SK-N-SH treated with all-trans-retinoic acid at 6 μM for 48 hours (cell line): ENCODE measurements at regions not wholly inside any gene's neighbourhood (a gene's known extent, or its start where the extent isn't known, plus 50 kb on each side); places are given as distances from the start of the nearest gene placed in this dataset.
"Not testable (repeated sequence)": the region's sequence is repeated elsewhere in the genome, so short reads cannot be mapped to it uniquely, and the experiment has no call there.

Experiments
- ATAC-seq: fragments of 200-7000 bp; cut with Tn5 transposase; 3 replicates; pipeline ENCODE4 v1.9.1; 2020; ENCODE audit warnings: mild to moderate bottlenecking, moderate library complexity
- ARNTL ChIP-seq: fragments of 450-650 bp; formaldehyde crosslinking; IDR thresholded peaks from 2 replicates; pipeline ENCODE4 v1.5.0; 2020; ENCODE audit warnings: low read depth, mild to moderate bottlenecking, moderate library complexity, borderline replicate concordance
- BACH2 ChIP-seq: fragments of 250-450 bp; sonication (Bioruptor Pico); IDR thresholded peaks from 2 replicates; pipeline ENCODE4 v1.9.0; 2021; ENCODE audit warnings: mild to moderate bottlenecking, borderline replicate concordance
- CSDC2 ChIP-seq: fragments of 250-450 bp; sonication (Bioruptor Pico); IDR thresholded peaks from 2 replicates; pipeline ENCODE4 v1.5.0; 2020; ENCODE audit warnings: mild to moderate bottlenecking, moderate library complexity
- CSRNP3 ChIP-seq: fragments of 250-450 bp; sonication (Bioruptor Pico); IDR thresholded peaks from 2 replicates; pipeline ENCODE4 v1.5.1; 2021; ENCODE audit warnings: mild to moderate bottlenecking, moderate library complexity
- ESRRG ChIP-seq: fragments of 250-450 bp; sonication (Bioruptor Pico); IDR thresholded peaks from 2 replicates; pipeline ENCODE4 v1.6.1; 2021; ENCODE audit warnings: mild to moderate bottlenecking
- GLIS3 ChIP-seq: fragments of 250-450 bp; sonication (Bioruptor Pico); IDR thresholded peaks from 2 replicates; pipeline ENCODE4 v1.5.0; 2020; ENCODE audit warnings: mild to moderate bottlenecking, moderate library complexity
- ISL1 ChIP-seq: fragments of 250-450 bp; sonication (Bioruptor Pico); IDR thresholded peaks from 2 replicates; pipeline ENCODE4 v2.1.2; 2022; ENCODE audit warnings: mild to moderate bottlenecking, moderate library complexity
- OSR1 ChIP-seq: fragments of 250-450 bp; sonication (Bioruptor Pico); IDR thresholded peaks from 2 replicates; pipeline ENCODE4 v1.8.0; 2022; ENCODE audit warnings: moderate library complexity, mild to moderate bottlenecking, inconsistent platforms
- PATZ1 ChIP-seq: fragments of 250-450 bp; sonication (Bioruptor Pico); IDR thresholded peaks from 2 replicates; pipeline ENCODE4 v1.8.0; 2020; ENCODE audit warnings: mild to moderate bottlenecking, moderate library complexity, borderline replicate concordance
- PPARA ChIP-seq: fragments of 250-450 bp; sonication (Bioruptor Pico); IDR thresholded peaks from 2 replicates; pipeline ENCODE4 v1.5.0; 2020; ENCODE audit warnings: mild to moderate bottlenecking, borderline replicate concordance
- RARB ChIP-seq: fragments of 250-450 bp; sonication (Bioruptor Pico); IDR thresholded peaks from 2 replicates; pipeline ENCODE4 v1.8.0; 2021; ENCODE audit warnings: mild to moderate bottlenecking, moderate library complexity
- SNAI2 ChIP-seq: fragments of 250-450 bp; sonication (Bioruptor Pico); IDR thresholded peaks from 2 replicates; pipeline ENCODE4 v1.5.0; 2020; ENCODE audit warnings: mild to moderate bottlenecking, moderate library complexity
- TCF4 ChIP-seq: fragments of 250-450 bp; sonication (Bioruptor Pico); IDR thresholded peaks from 2 replicates; pipeline ENCODE4 v1.8.0; 2021; ENCODE audit warnings: mild to moderate bottlenecking, moderate library complexity, borderline replicate concordance
- TOX ChIP-seq: fragments of 250-450 bp; sonication (Bioruptor Pico); IDR thresholded peaks from 2 replicates; pipeline ENCODE4 v1.8.0; 2021; ENCODE audit warnings: mild to moderate bottlenecking, moderate library complexity, borderline replicate concordance
- ZC3H10 ChIP-seq: fragments of 250-450 bp; sonication (Bioruptor Pico); IDR thresholded peaks from 2 replicates; pipeline ENCODE4 v1.5.1; 2021; ENCODE audit warnings: mild to moderate bottlenecking, moderate library complexity
- ZFP3 ChIP-seq: fragments of 250-450 bp; sonication (Bioruptor Pico); IDR thresholded peaks from 2 replicates; pipeline ENCODE4 v1.5.0; 2020; ENCODE audit warnings: mild to moderate bottlenecking, moderate library complexity
- ZNF565 ChIP-seq: fragments of 450-650 bp; formaldehyde crosslinking; conservative IDR thresholded peaks from 2 replicates; pipeline ENCODE4 v1.5.0; 2020; ENCODE audit warnings: low read depth, mild to moderate bottlenecking, moderate library complexity
- ZNF70 ChIP-seq: fragments of 450-650 bp; formaldehyde crosslinking; IDR thresholded peaks from 2 replicates; pipeline ENCODE4 v1.5.0; 2020; ENCODE audit warnings: mild to moderate bottlenecking, moderate library complexity
- TF ChIP-seq, protein P1 (sequence below): fragments of 250-450 bp; sonication (Bioruptor Pico); IDR thresholded peaks from 2 replicates; pipeline ENCODE4 v1.8.0; 2021; ENCODE audit warnings: low read depth, mild to moderate bottlenecking, moderate library complexity, borderline replicate concordance

DNA sequence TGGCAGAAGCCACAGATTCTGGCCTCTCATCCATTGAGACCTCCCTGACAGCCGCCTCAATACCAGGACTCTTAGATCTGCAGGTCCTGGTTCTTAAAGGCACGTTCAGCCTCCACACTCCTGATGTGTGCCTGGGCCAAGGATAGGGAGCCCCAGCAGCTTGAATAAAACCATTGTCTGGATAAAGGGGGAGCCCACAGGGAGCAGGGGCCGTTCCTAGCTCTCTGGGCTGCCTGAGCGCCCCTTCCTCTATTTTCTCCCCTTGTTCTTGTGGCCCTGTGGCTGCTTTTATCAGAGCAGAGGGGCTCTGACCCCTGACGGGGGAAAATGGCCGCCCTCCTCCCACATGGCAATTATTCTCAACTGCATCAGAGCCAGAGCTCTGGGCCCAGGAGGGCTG is 200.8 kb downstream of the HUNK start:
- no peak for ATAC-seq
- TF ChIP-seq PATZ1 (CRISPR knock-in tag) (no peak), ZNF70 (CRISPR knock-in tag) (no peak)
- TF ChIP-seq, all 23 proteins: peak for 0

- no peak for ATAC-seq
- TF ChIP-seq BACH2 (CRISPR knock-in tag) (no peak), PPARA (no peak), ISL1 (CRISPR knock-in tag) (no peak), ZFP3 (CRISPR knock-in tag) (no peak), ZNF565 (CRISPR knock-in tag) (no peak)
Measured at GRCh38 chr21:32073190-32073589, 200.4 kb downstream of the HUNK start.

DNA sequence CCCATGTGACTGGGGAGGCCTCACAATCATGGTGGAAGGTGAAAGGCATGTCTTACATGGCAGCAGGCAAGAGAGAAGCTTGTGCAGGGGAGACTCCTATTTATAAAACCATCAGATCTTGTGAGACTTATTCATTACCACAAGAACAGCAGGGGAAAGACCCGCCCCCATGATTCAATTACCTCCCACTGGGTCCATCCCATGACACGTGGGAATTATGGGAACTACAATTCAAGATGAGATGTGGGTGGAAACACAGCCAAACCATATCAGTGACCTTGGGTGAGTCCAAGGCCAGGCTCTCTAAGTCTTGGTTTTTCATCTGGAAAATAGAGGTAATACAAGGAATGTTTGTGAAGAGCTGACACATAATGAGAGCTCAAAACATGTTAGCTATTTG is 198.8 kb downstream of the HUNK start:
- ATAC-seq, result not testable (repeated sequence)

GRCh38 chr21:32070676-32071330 is 198.0 kb downstream of the HUNK start:
- TF ChIP-seq, protein P1, sequence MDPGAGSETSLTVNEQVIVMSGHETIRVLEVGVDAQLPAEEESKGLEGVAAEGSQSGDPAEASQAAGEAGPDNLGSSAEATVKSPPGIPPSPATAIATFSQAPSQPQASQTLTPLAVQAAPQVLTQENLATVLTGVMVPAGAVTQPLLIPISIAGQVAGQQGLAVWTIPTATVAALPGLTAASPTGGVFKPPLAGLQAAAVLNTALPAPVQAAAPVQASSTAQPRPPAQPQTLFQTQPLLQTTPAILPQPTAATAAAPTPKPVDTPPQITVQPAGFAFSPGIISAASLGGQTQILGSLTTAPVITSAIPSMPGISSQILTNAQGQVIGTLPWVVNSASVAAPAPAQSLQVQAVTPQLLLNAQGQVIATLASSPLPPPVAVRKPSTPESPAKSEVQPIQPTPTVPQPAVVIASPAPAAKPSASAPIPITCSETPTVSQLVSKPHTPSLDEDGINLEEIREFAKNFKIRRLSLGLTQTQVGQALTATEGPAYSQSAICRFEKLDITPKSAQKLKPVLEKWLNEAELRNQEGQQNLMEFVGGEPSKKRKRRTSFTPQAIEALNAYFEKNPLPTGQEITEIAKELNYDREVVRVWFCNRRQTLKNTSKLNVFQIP (CRISPR knock-in tag), result no peak
- peak; percentile 97 for TF ChIP-seq TCF4 (CRISPR knock-in tag)
- TF ChIP-seq TOX (CRISPR knock-in tag), result no peak
- TF ChIP-seq ZC3H10, result no peak
- TF ChIP-seq ARNTL (CRISPR knock-in tag), result no peak

DNA sequence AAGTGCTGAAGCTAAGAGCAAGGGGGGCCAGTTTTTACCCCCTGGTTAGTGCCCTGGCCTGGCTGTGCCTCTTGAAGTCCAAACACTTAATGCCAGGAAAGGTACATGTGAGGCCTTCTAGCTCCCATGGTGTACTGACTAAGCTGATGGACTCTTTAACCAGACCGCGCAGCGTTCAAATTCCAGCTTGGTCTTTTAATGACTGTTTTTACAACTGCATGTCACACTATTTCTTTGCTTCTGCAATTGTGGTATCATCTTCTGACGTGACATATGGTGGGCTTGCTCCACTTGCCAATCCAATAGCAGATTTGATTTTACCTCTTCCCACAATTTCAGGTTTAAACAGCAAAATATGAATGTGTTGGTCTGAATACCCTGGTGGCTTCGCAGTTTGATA is 197.3 kb downstream of the HUNK start:
- no peak for ATAC-seq
- TF ChIP-seq CSRNP3 (no peak), PPARA (no peak), ISL1 (CRISPR knock-in tag) (no peak), GLIS3 (CRISPR knock-in tag) (no peak), ARNTL (CRISPR knock-in tag) (no peak), RARB (CRISPR knock-in tag) (no peak), TOX (CRISPR knock-in tag) (no peak), ZNF565 (CRISPR knock-in tag) (no peak), ESRRG (no peak), OSR1 (CRISPR knock-in tag) (no peak), SNAI2 (CRISPR knock-in tag) (no peak), ZNF70 (CRISPR knock-in tag) (no peak), BACH2 (CRISPR knock-in tag) (no peak), CSDC2 (CRISPR knock-in tag) (no peak), ZC3H10 (no peak), TCF4 (CRISPR knock-in tag) (no peak)
- TF ChIP-seq, protein P1 (CRISPR knock-in tag), result no peak

More at GRCh38 chr21:32070676-32071330, 198.0 kb downstream of the HUNK start:
- ATAC-seq, result peak; percentile 30; the same call in 1 of the 3 replicates
